ENCODE measurements at regions not wholly inside any gene's neighbourhood (a gene's known extent, or its start where the extent isn't known, plus 50 kb on each side); places are given as distances from the start of the nearest gene placed in this dataset.

DNA sequence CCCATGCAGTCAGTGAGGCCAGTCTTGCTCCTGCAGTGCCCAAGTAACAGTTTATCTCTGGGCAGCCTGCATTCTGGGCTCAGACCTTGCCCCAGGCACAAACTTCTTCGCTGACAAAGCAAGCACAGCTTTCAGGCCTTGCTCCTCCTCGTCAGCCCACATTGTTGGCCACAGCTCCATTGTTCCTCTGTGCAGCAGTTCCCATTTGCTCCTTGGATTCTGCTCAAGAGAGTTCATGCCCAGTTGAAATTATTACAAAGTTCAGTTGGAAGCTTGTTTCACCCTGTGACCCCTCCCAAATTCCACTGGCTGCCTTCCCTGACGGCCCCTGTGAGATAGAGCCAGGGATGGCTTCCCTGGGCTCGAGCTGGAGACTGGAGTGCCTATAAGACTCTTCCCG is 163.4 kb upstream of the DDHD1 start:
- TF ChIP-seq CTCF (IDR thresholded peaks at IDR 0.05; ENCODE audit: insufficient read depth, low read length, poor library complexity, severe bottlenecking) (no peak), EZH2phosphoT487 (conservative IDR thresholded peaks at IDR 0.05; ENCODE audit: low read length) (no peak)

Measured in SU-DHL-6 (cell line).